ENCODE measurements at regions not wholly inside any gene's neighbourhood (a gene's known extent, or its start where the extent isn't known, plus 50 kb on each side); places are given as distances from the start of the nearest gene placed in this dataset.

DNA sequence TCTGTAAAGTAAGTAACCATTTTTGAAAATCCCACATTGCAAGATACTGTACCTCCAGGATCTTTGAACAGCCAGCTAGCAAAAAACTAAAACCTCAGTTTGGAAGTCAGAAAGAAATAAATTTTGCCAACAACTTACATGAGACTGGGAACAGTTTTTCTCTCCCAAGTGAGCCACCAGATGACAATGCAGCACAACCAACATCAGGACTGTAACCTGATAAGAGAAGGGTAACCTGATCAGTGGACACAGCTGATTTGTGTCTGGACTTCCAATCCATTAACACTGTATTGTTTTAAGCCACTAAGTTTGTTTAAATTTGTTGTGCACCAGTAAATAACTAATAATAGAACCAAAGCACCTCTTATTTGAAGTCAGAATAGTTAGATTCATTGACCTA lies 923.3 kb downstream of the FAT4 start:
- no peaks in the 10 kb centered on the region for H3K27me3 Mint-ChIP-seq
- H3K27ac Mint-ChIP-seq: no peak overlapping the region
- Histone ChIP-seq H3K27ac (ENCODE audit: low read length in 2 of 2) (no peak overlapping the region), H3K9ac (ENCODE audit: low read length) (no peak overlapping the region), H3K79me2 (ENCODE audit: control insufficient read depth, insufficient read depth, low read length) (no peaks in the 10 kb centered on the region), H3K4me3 (ENCODE audit: control extremely low read depth in 1 of 5, extremely low read depth in 1 of 5, insufficient read depth in 1 of 5, low read depth in 2 of 5, low read length in 4 of 5) (no peak overlapping the region), H3K4me2 (replicated peaks; ENCODE audit: low read depth, low read length, poor library complexity, severe bottlenecking) (no peak overlapping the region), H3K36me3 (replicated peaks in 1 of 2; ENCODE audit: control extremely low read depth in 1 of 2, control insufficient read depth in 1 of 2, extremely low read depth in 1 of 2, insufficient read depth in 2 of 2, low read length in 1 of 2) (no peaks in the 10 kb centered on the region), H4K20me1 (ENCODE audit: control insufficient read depth, insufficient read depth, low read length, poor library complexity, severe bottlenecking) (no peaks in the 10 kb centered on the region), H3K27me3 (replicated peaks in 1 of 4; ENCODE audit: control extremely low read depth in 1 of 4, control insufficient read depth in 3 of 4, insufficient read depth in 4 of 4, low read length in 3 of 4) (no peaks in the 10 kb centered on the region), H2AFZ (ENCODE audit: insufficient read depth, low read depth, low read length, poor library complexity, severe bottlenecking) (no peak overlapping the region), H3K4me1 (ENCODE audit: control insufficient read depth in 2 of 2, insufficient read depth in 2 of 2, low read length in 2 of 2) (no peaks in the 10 kb centered on the region), H3K9me3 (ENCODE audit: control extremely low read depth in 1 of 3, control insufficient read depth in 2 of 3, insufficient read depth in 1 of 3, low read length in 2 of 3) (peaks cover 0 to 3% (median 1%) of the 10 kb centered on the region in 3 donors)
- DNase-seq: no peak
- TF ChIP-seq, protein P1, sequence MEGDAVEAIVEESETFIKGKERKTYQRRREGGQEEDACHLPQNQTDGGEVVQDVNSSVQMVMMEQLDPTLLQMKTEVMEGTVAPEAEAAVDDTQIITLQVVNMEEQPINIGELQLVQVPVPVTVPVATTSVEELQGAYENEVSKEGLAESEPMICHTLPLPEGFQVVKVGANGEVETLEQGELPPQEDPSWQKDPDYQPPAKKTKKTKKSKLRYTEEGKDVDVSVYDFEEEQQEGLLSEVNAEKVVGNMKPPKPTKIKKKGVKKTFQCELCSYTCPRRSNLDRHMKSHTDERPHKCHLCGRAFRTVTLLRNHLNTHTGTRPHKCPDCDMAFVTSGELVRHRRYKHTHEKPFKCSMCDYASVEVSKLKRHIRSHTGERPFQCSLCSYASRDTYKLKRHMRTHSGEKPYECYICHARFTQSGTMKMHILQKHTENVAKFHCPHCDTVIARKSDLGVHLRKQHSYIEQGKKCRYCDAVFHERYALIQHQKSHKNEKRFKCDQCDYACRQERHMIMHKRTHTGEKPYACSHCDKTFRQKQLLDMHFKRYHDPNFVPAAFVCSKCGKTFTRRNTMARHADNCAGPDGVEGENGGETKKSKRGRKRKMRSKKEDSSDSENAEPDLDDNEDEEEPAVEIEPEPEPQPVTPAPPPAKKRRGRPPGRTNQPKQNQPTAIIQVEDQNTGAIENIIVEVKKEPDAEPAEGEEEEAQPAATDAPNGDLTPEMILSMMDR (IDR thresholded peaks at IDR 0.05): no peak
- no peak for TF ChIP-seq EZH2 (IDR thresholded peaks at IDR 0.05; ENCODE audit: borderline replicate concordance, insufficient read depth, low read depth, low read length, poor library complexity, severe bottlenecking)
- POLR2A ChIA-PET: no interaction called here
- H3K4me1 Mint-ChIP-seq: no peaks in the 10 kb centered on the region
- intact Hi-C loops (cut with micrococcal nuclease): no loop called here
- peaks cover 11% of the 10 kb centered on the region for H3K9me3 Mint-ChIP-seq (ENCODE audit: insufficient read depth)
- CTCF ChIA-PET: no interaction called here
- ATAC-seq (ENCODE audit: low read depth): no peak
- H3K4me3 Mint-ChIP-seq: no peak overlapping the region

DNA sequence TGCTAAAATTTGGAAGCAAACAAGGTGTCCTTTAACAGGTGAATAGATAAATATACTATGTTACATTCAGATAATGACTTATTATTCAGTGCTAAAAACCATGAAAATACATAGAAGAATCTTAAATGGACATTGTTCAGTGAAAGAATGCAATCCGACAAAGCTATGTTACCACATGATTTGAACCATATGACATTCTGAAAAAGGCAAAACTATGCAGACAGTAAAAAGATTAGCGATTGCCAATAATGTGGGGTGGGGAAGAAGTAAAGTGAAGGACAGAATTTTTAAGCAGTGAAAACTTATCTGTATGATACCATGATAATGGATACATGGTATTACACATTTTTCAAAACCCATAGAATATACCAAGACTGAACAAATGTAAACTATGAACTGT lies 926.9 kb downstream of the FAT4 start:
- no peak for TF ChIP-seq EZH2 (IDR thresholded peaks at IDR 0.05; ENCODE audit: borderline replicate concordance, insufficient read depth, low read depth, low read length, poor library complexity, severe bottlenecking)
- TF ChIP-seq, protein P1 (IDR thresholded peaks at IDR 0.05): no peak
- Histone ChIP-seq H3K4me3 (ENCODE audit: control extremely low read depth in 1 of 5, extremely low read depth in 1 of 5, insufficient read depth in 1 of 5, low read depth in 2 of 5, low read length in 4 of 5) (no peak overlapping the region), H3K9ac (ENCODE audit: low read length) (no peak overlapping the region), H4K20me1 (ENCODE audit: control insufficient read depth, insufficient read depth, low read length, poor library complexity, severe bottlenecking) (no peaks in the 10 kb centered on the region), H2AFZ (ENCODE audit: insufficient read depth, low read depth, low read length, poor library complexity, severe bottlenecking) (no peak overlapping the region), H3K79me2 (ENCODE audit: control insufficient read depth, insufficient read depth, low read length) (no peaks in the 10 kb centered on the region), H3K4me1 (ENCODE audit: control insufficient read depth in 2 of 2, insufficient read depth in 2 of 2, low read length in 2 of 2) (no peaks in the 10 kb centered on the region), H3K27ac (ENCODE audit: low read length in 2 of 2) (no peak overlapping the region), H3K4me2 (replicated peaks; ENCODE audit: low read depth, low read length, poor library complexity, severe bottlenecking) (no peak overlapping the region), H3K9me3 (ENCODE audit: control extremely low read depth in 1 of 3, control insufficient read depth in 2 of 3, insufficient read depth in 1 of 3, low read length in 2 of 3) (no peaks in the 10 kb centered on the region), H3K36me3 (replicated peaks in 1 of 2; ENCODE audit: control extremely low read depth in 1 of 2, control insufficient read depth in 1 of 2, extremely low read depth in 1 of 2, insufficient read depth in 2 of 2, low read length in 1 of 2) (no peaks in the 10 kb centered on the region), H3K27me3 (replicated peaks in 1 of 4; ENCODE audit: control extremely low read depth in 1 of 4, control insufficient read depth in 3 of 4, insufficient read depth in 4 of 4, low read length in 3 of 4) (no peaks in the 10 kb centered on the region)
- Mint-ChIP-seq H3K27me3 (no peaks in the 10 kb centered on the region), H3K4me3 (no peak overlapping the region), H3K27ac (no peak overlapping the region), H3K9me3 (ENCODE audit: insufficient read depth) (no peaks in the 10 kb centered on the region), H3K4me1 (no peaks in the 10 kb centered on the region)
- ChIA-PET POLR2A (no interaction called here), CTCF (no interaction called here)
- intact Hi-C loops (cut with micrococcal nuclease): no loop called here
- DNase-seq: no peak
- no peak for ATAC-seq (ENCODE audit: low read depth)
- no CpG with 5 or more reads among the region's 2 CpGs for WGBS (ENCODE audit: insufficient coverage)

Measured in B cell (primary cell).